KMS-11 (cell line): ENCODE measurements at regions not wholly inside any gene's neighbourhood (a gene's known extent, or its start where the extent isn't known, plus 50 kb on each side); places are given as distances from the start of the nearest gene placed in this dataset.
A peak's percentile ranks its signal among the peaks of the same experiment; 100 is the strongest.
"Not testable (repeated sequence)": the region's sequence is repeated elsewhere in the genome, so short reads cannot be mapped to it uniquely, and the experiment has no call there.

Experiments used
- H2AFZ ChIP-seq: fragments of 200-600 bp; sonication (generic); 2 replicates; pipeline ENCODE4 v1.6.1; 2016; ENCODE audit warnings: antibody characterized with exemption, mixed run types, low read depth
- H3K27ac ChIP-seq: fragments of 200-600 bp; sonication (generic); 2 replicates; pipeline ENCODE4 v1.6.1; 2016; ENCODE audit warnings: mild to moderate bottlenecking, mixed run types
- H3K27me3 ChIP-seq: fragments of 200-600 bp; sonication (generic); 2 replicates; pipeline ENCODE4 v1.6.1; 2017; ENCODE audit warnings: mild to moderate bottlenecking, low read depth, mixed run types, moderate library complexity; ENCODE audit not compliant: insufficient read depth
- H3K36me3 ChIP-seq: fragments of 200-600 bp; sonication (generic); 2 replicates; pipeline ENCODE4 v1.6.1; 2017; ENCODE audit warnings: mild to moderate bottlenecking, mixed run types; ENCODE audit not compliant: insufficient read depth
- H3K4me1 ChIP-seq: fragments of 200-600 bp; sonication (generic); 2 replicates; pipeline ENCODE4 v1.6.1; 2016; ENCODE audit warnings: mild to moderate bottlenecking, low read depth, mixed run types; ENCODE audit not compliant: poor library complexity, severe bottlenecking
- H3K4me2 ChIP-seq: fragments of 200-600 bp; sonication (generic); 2 replicates; pipeline ENCODE4 v1.7.0; 2016; ENCODE audit warnings: mild to moderate bottlenecking, mixed run types
- H3K4me3 ChIP-seq: fragments of 200-600 bp; sonication (generic); IDR thresholded peaks from 2 replicates; pipeline ENCODE4 v1.6.1; 2017; ENCODE audit warnings: low read depth, low read length, mixed read lengths; ENCODE audit not compliant: insufficient read depth
- H3K79me2 ChIP-seq: fragments of 200-600 bp; sonication (generic); 2 replicates; pipeline ENCODE4 v1.6.1; 2016; ENCODE audit warnings: low read depth, mixed run types; ENCODE audit not compliant: insufficient read depth
- H3K9ac ChIP-seq: fragments of 200-600 bp; sonication (generic); 2 replicates; pipeline ENCODE4 v1.6.1; 2016; ENCODE audit warnings: mild to moderate bottlenecking, mixed run types
- H4K20me1 ChIP-seq: fragments of 200-600 bp; sonication (generic); 2 replicates; pipeline ENCODE4 v1.6.1; 2016; ENCODE audit warnings: mild to moderate bottlenecking, mixed run types; ENCODE audit not compliant: insufficient read depth
- CTCF ChIP-seq: fragments of 200-600 bp; sonication (generic); conservative IDR thresholded peaks from 2 replicates; pipeline ENCODE4 v1.6.1; 2017; ENCODE audit warnings: low read depth, mild to moderate bottlenecking, antibody characterized with exemption, low read length, moderate library complexity, mixed read lengths

- Histone ChIP-seq H3K4me1 (peaks cover 10% of the 10 kb centered on the region), H3K36me3 (no peaks in the 10 kb centered on the region), H3K4me2 (peak overlapping the region; percentile 27), H3K4me3 (no peak overlapping the region), H3K9ac (no peak overlapping the region), H3K27me3 (no peaks in the 10 kb centered on the region), H3K27ac (no peak overlapping the region), H4K20me1 (no peaks in the 10 kb centered on the region), H2AFZ (peak overlapping the region; percentile 16; the same call in 1 of the 2 replicates), H3K79me2 (no peaks in the 10 kb centered on the region)
- no peak for TF ChIP-seq CTCF
Observed at GRCh38 chr5:92019376-92019990, 636.4 kb upstream of the ARRDC3 start.

GRCh38 chr5:92017776-92018175 is 634.7 kb upstream of the ARRDC3 start:
- no peak overlapping the region for H3K9ac ChIP-seq
- no peaks in the 10 kb centered on the region for H3K36me3 ChIP-seq
- TF ChIP-seq CTCF: no peak
- H4K20me1 ChIP-seq: no peaks in the 10 kb centered on the region
- H3K27ac ChIP-seq: no peak overlapping the region
- H3K27me3 ChIP-seq: no peaks in the 10 kb centered on the region
- no peak overlapping the region for H3K4me3 ChIP-seq
- no peaks in the 10 kb centered on the region for H3K79me2 ChIP-seq
- H2AFZ ChIP-seq: no peak overlapping the region
- no peak overlapping the region for H3K4me2 ChIP-seq
- peaks cover 10% of the 10 kb centered on the region for H3K4me1 ChIP-seq

GRCh38 chr5:92011845-92012244 is 628.7 kb upstream of the ARRDC3 start:
- not testable (repeated sequence) for H3K4me3 ChIP-seq, H3K27me3 ChIP-seq, H3K9ac ChIP-seq, H3K79me2 ChIP-seq, H4K20me1 ChIP-seq, H2AFZ ChIP-seq, H3K36me3 ChIP-seq, H3K27ac ChIP-seq, H3K4me1 ChIP-seq, H3K4me2 ChIP-seq

GRCh38 chr5:92003806-92004205 is 620.7 kb upstream of the ARRDC3 start:
- no peaks in the 10 kb centered on the region for H3K4me1 ChIP-seq
- H3K79me2 ChIP-seq: no peaks in the 10 kb centered on the region
- TF ChIP-seq CTCF: no peak
- H3K9ac ChIP-seq: no peak overlapping the region
- H2AFZ ChIP-seq: no peak overlapping the region
- no peaks in the 10 kb centered on the region for H3K27me3 ChIP-seq
- no peak overlapping the region for H3K4me3 ChIP-seq
- no peaks in the 10 kb centered on the region for H4K20me1 ChIP-seq
- no peak overlapping the region for H3K4me2 ChIP-seq
- H3K36me3 ChIP-seq: no peaks in the 10 kb centered on the region
- no peak overlapping the region for H3K27ac ChIP-seq

- H3K79me2 ChIP-seq: no peaks in the 10 kb centered on the region
- no peaks in the 10 kb centered on the region for H3K36me3 ChIP-seq
- no peak overlapping the region for H3K27ac ChIP-seq
- H4K20me1 ChIP-seq: no peaks in the 10 kb centered on the region
- TF ChIP-seq CTCF: no peak
- no peaks in the 10 kb centered on the region for H3K4me1 ChIP-seq
- H3K27me3 ChIP-seq: no peaks in the 10 kb centered on the region
- H3K9ac ChIP-seq: no peak overlapping the region
- H3K4me3 ChIP-seq: no peak overlapping the region
- no peak overlapping the region for H2AFZ ChIP-seq
- no peak overlapping the region for H3K4me2 ChIP-seq
Observed at GRCh38 chr5:92002721-92003274, 619.7 kb upstream of the ARRDC3 start.
